Ecto neural progenitor cell (in vitro differentiated cells): ENCODE measurements at regions not wholly inside any gene's neighbourhood (a gene's known extent, or its start where the extent isn't known, plus 50 kb on each side); places are given as distances from the start of the nearest gene placed in this dataset.
"Not testable (repeated sequence)": the region's sequence is repeated elsewhere in the genome, so short reads cannot be mapped to it uniquely, and the experiment has no call there.

Experiments used
- DNase-seq: peaks from one replicate; pipeline ENCODE4 v3.0.0-alpha.2; 2018; ENCODE audit warnings: low spot score

GRCh38 chr10:64320448-64320847 lies 799.2 kb downstream of the REEP3 start:
- DNase-seq, result no peak

- DNase-seq, result no peak
These were observed 808.3 kb downstream of the REEP3 start for GRCh38 chr10:64329510-64329909.

- no peak for DNase-seq
These were observed 811.4 kb downstream of the REEP3 start for GRCh38 chr10:64332551-64332950.

- no peak for DNase-seq
These were observed 812.9 kb downstream of the REEP3 start for GRCh38 chr10:64334084-64334483.

- DNase-seq, result no peak
These were observed 823.0 kb downstream of the REEP3 start for GRCh38 chr10:64344211-64344610.

GRCh38 chr10:64345856-64346255 lies 824.7 kb downstream of the REEP3 start:
- DNase-seq, result no peak

GRCh38 chr10:64346389-64346788 lies 825.2 kb downstream of the REEP3 start:
- no peak for DNase-seq

- no peak for DNase-seq
These were observed 829.5 kb downstream of the REEP3 start for GRCh38 chr10:64350665-64351064.

- no peak for DNase-seq
These were observed 837.7 kb downstream of the REEP3 start for GRCh38 chr10:64358907-64359306.

- not testable (repeated sequence) for DNase-seq
These were observed 839.0 kb downstream of the REEP3 start for GRCh38 chr10:64360240-64360639.

- no peak for DNase-seq
These were observed 842.5 kb downstream of the REEP3 start for GRCh38 chr10:64363687-64364086.

- DNase-seq, result no peak
These were observed 844.5 kb downstream of the REEP3 start for GRCh38 chr10:64365663-64366062.

GRCh38 chr10:64368298-64368697 lies 847.1 kb downstream of the REEP3 start:
- no peak for DNase-seq

- DNase-seq, result no peak
These were observed 848.9 kb downstream of the REEP3 start for GRCh38 chr10:64369885-64370773.

GRCh38 chr10:64374346-64374745 lies 853.1 kb downstream of the REEP3 start:
- no peak for DNase-seq

GRCh38 chr10:64376167-64376566 lies 855.0 kb downstream of the REEP3 start:
- no peak for DNase-seq

GRCh38 chr10:64379898-64380297 lies 858.7 kb downstream of the REEP3 start:
- no peak for DNase-seq

GRCh38 chr10:64385355-64385754 lies 864.2 kb downstream of the REEP3 start:
- no peak for DNase-seq

- DNase-seq, result no peak
These were observed 873.5 kb downstream of the REEP3 start for GRCh38 chr10:64394744-64395143.

- DNase-seq, result no peak
These were observed 875.0 kb downstream of the REEP3 start for GRCh38 chr10:64396105-64396708.

- no peak for DNase-seq
These were observed 875.9 kb downstream of the REEP3 start for GRCh38 chr10:64397125-64397524.

GRCh38 chr10:64408391-64409183 lies 887.4 kb downstream of the REEP3 start:
- DNase-seq, result no peak

- DNase-seq, result no peak
These were observed 888.1 kb downstream of the REEP3 start for GRCh38 chr10:64409349-64409748.
